ENCODE measurements at regions not wholly inside any gene's neighbourhood (a gene's known extent, or its start where the extent isn't known, plus 50 kb on each side); places are given as distances from the start of the nearest gene placed in this dataset.

DNA sequence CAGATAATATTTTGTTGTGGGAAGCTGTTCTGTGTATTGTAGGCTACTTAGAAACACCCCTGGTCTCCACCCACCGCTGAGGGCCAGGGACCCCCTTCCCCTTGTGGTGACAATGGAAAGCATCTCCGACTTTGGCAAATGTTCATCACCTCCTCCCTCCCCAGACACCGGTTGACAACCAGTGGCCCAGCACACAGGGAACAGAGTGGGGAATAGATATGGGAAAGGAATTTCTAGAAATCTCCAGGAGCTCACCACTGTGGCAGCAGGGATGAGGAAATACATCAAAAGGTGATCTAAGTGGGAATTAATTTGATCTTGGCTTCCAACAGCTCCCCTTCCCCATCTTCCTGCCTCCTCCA, 257.3 kb upstream of the FOXQ1 start:
- Histone ChIP-seq H4K20me1 (ENCODE audit: insufficient read depth) (no peaks in the 10 kb centered on the region), H3K36me3 (ENCODE audit: control insufficient read depth in 1 of 2, insufficient read depth in 2 of 2, low read length in 2 of 2) (no peaks in the 10 kb centered on the region), H3K4me2 (ENCODE audit: low read length) (peak overlapping the region; percentile 54), H3K9ac (ENCODE audit: low read length) (no peak overlapping the region), H3K79me2 (ENCODE audit: insufficient read depth, low read length) (no peaks in the 10 kb centered on the region), H3K27me3 (ENCODE audit: insufficient read depth, low read length) (no peaks in the 10 kb centered on the region), H3K9me2 (ENCODE audit: insufficient read depth) (no peaks in the 10 kb centered on the region), H3K4me1 (ENCODE audit: control insufficient read depth in 1 of 2, insufficient read depth in 2 of 2, low read length in 2 of 2) (peaks cover 5 to 19% of the 10 kb centered on the region in 2 experiments; a peak in 3 of 4 replicates), H3K9me3 (ENCODE audit: control insufficient read depth in 1 of 2, insufficient read depth in 1 of 2, low read depth in 1 of 2, low read length in 2 of 2) (no peaks in the 10 kb centered on the region), H3K4me3 (replicated peaks in 1 of 2; ENCODE audit: low read depth in 1 of 2, low read length in 2 of 2) (no peak overlapping the region; a peak in 1 of 4 replicates), H3K27ac (ENCODE audit: low read depth, low read length) (no peak overlapping the region), H2AFZ (ENCODE audit: low read depth, low read length, poor library complexity, severe bottlenecking) (no peak overlapping the region)
- ChIA-PET POLR2A (no interaction called here), RAD21 (ENCODE audit: low non-redundant PET in 1 of 2, low total read pairs in 2 of 2, uncharacterized antibody in 2 of 2, unreplicated experiment in 2 of 2) (no interaction called here), CTCF (no interaction called here)
- TF ChIP-seq RAD21 (IDR thresholded peaks at IDR 0.05; ENCODE audit: low read depth) (no peak), EZH2 (IDR thresholded peaks at IDR 0.05) (no peak), SIN3A (IDR thresholded peaks at IDR 0.05; ENCODE audit: low read depth) (no peak), ELF1 (IDR thresholded peaks at IDR 0.05; ENCODE audit: borderline replicate concordance, low read depth) (no peak)
- intact Hi-C loops (cut with micrococcal nuclease) = no loop called here
- BruUV-seq (replicated peaks) = no TSS peak
- DNase-seq (ENCODE audit: low read depth, low spot score) (no peak), ATAC-seq (peak; percentile 13)

- TF ChIP-seq, protein P1, sequence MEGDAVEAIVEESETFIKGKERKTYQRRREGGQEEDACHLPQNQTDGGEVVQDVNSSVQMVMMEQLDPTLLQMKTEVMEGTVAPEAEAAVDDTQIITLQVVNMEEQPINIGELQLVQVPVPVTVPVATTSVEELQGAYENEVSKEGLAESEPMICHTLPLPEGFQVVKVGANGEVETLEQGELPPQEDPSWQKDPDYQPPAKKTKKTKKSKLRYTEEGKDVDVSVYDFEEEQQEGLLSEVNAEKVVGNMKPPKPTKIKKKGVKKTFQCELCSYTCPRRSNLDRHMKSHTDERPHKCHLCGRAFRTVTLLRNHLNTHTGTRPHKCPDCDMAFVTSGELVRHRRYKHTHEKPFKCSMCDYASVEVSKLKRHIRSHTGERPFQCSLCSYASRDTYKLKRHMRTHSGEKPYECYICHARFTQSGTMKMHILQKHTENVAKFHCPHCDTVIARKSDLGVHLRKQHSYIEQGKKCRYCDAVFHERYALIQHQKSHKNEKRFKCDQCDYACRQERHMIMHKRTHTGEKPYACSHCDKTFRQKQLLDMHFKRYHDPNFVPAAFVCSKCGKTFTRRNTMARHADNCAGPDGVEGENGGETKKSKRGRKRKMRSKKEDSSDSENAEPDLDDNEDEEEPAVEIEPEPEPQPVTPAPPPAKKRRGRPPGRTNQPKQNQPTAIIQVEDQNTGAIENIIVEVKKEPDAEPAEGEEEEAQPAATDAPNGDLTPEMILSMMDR (IDR thresholded peaks at IDR 0.05 in 2 of 3, conservative IDR thresholded peaks at IDR 0.05 in 1 of 3; ENCODE audit: borderline replicate concordance in 1 of 3, insufficient read depth in 1 of 3, low read depth in 2 of 3, low read length in 2 of 3) = no peak
- TF ChIP-seq RAD21 (IDR thresholded peaks at IDR 0.05; ENCODE audit: low read depth) (no peak), JUND (IDR thresholded peaks at IDR 0.05) (no peak), SP1 (IDR thresholded peaks at IDR 0.05; ENCODE audit: low read depth) (no peak), EZH2phosphoT487 (IDR thresholded peaks at IDR 0.05; ENCODE audit: borderline replicate concordance) (no peak), ZNF274 (IDR thresholded peaks at IDR 0.05; ENCODE audit: low read depth, low read length) (no peak), ATF3 (IDR thresholded peaks at IDR 0.05) (no peak), FOSL1 (IDR thresholded peaks at IDR 0.05; ENCODE audit: low read depth) (no peak), EGR1 (IDR thresholded peaks at IDR 0.05; ENCODE audit: low read depth) (no peak), TCF7L2 (IDR thresholded peaks at IDR 0.05; ENCODE audit: borderline replicate concordance, extremely low read depth, insufficient read depth, insufficient read length) (no peak), POLR2AphosphoS5 (IDR thresholded peaks at IDR 0.05; ENCODE audit: low read depth, low read length) (no peak), ELF1 (IDR thresholded peaks at IDR 0.05; ENCODE audit: borderline replicate concordance, low read depth) (no peak), SRF (IDR thresholded peaks at IDR 0.05; ENCODE audit: low read depth) (no peak), ZFX (IDR thresholded peaks at IDR 0.05) (no peak), POLR2A (IDR thresholded peaks at IDR 0.05; ENCODE audit: borderline replicate concordance, extremely low read depth, insufficient read depth, insufficient read length) (no peak), CBX3 (IDR thresholded peaks at IDR 0.05; ENCODE audit: low read depth) (no peak), YY1 (IDR thresholded peaks at IDR 0.05; ENCODE audit: extremely low read depth, insufficient replicate concordance, low read depth, low read length) (no peak)
- H3K4me3 ChIP-seq (replicated peaks in 1 of 2; ENCODE audit: low read depth in 1 of 2, low read length in 2 of 2) = no peak overlapping the region
- ChIA-PET CTCF (no interaction called here), RAD21 (ENCODE audit: low non-redundant PET in 1 of 2, low total read pairs in 2 of 2, uncharacterized antibody in 2 of 2, unreplicated experiment in 2 of 2) (no interaction called here), POLR2A (no interaction called here)
- H3K4me2 ChIP-seq (ENCODE audit: low read length) = no peak overlapping the region
- H3K4me1 ChIP-seq (ENCODE audit: control insufficient read depth in 1 of 2, insufficient read depth in 2 of 2, low read length in 2 of 2) = peaks cover 5 to 19% of the 10 kb centered on the region in 2 experiments; a peak in 3 of 4 replicates
- H3K9ac ChIP-seq (ENCODE audit: low read length) = no peak overlapping the region
- 0 out of 2 replicates have a peak, but pooled peaks cover under 1% of the 10 kb centered on the region for H3K27me3 ChIP-seq (ENCODE audit: insufficient read depth, low read length)
- H3K9me3 ChIP-seq (ENCODE audit: control insufficient read depth in 1 of 2, insufficient read depth in 1 of 2, low read depth in 1 of 2, low read length in 2 of 2) = no peaks in the 10 kb centered on the region
- no peak for DNase-seq (ENCODE audit: low read depth, low spot score)
- no peaks in the 10 kb centered on the region for H3K36me3 ChIP-seq (ENCODE audit: control insufficient read depth in 1 of 2, insufficient read depth in 2 of 2, low read length in 2 of 2)
- no peaks in the 10 kb centered on the region for H3K79me2 ChIP-seq (ENCODE audit: insufficient read depth, low read length)
- H2AFZ ChIP-seq (ENCODE audit: low read depth, low read length, poor library complexity, severe bottlenecking) = no peak overlapping the region
- no peak for ATAC-seq
- H3K9me2 ChIP-seq (ENCODE audit: insufficient read depth) = no peaks in the 10 kb centered on the region
- H4K20me1 ChIP-seq (ENCODE audit: insufficient read depth) = no peaks in the 10 kb centered on the region
- BruUV-seq (replicated peaks) = no TSS peak
- intact Hi-C loops (cut with micrococcal nuclease) = no loop called here
- no peak overlapping the region for H3K27ac ChIP-seq (ENCODE audit: low read depth, low read length)
These were observed 258.3 kb upstream of the FOXQ1 start for GRCh38 chr6:1053586-1053985.
